ENCODE measurements at regions not wholly inside any gene's neighbourhood (a gene's known extent, or its start where the extent isn't known, plus 50 kb on each side); places are given as distances from the start of the nearest gene placed in this dataset.

DNA sequence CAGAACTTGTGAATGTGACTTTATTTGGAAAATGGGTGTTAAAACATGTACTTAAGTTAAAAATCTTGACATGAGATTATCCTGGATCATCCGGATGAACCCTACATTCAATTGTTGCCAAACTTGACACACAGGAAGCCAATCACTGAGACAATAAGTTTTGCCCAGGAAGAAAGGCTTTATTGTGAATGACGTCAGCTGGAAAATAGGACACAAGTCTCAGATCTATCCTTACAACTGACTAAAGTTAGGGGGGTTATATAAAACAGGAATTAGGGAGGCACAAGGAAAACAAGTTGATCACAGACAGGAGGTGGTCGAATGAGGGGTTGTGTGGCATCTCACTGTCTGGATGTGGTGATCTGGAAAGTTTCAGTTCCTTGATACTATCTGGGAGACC, 126.9 kb downstream of the TTC8 start:
- CTCF ChIA-PET: interaction anchor here (1.0 kb wide), 1 partner anchor 16 kb away, joined by 3 read pairs; no protein-coding TSS in a partner anchor
- no peak overlapping the region for H3K4me3 ChIP-seq (ENCODE audit: low read depth, low read length)
- POLR2A ChIA-PET: no interaction called here
- H3K27me3 ChIP-seq (ENCODE audit: control insufficient read depth, insufficient read depth, low read length): peaks cover 2% of the 10 kb centered on the region
- TF ChIP-seq, protein P1, sequence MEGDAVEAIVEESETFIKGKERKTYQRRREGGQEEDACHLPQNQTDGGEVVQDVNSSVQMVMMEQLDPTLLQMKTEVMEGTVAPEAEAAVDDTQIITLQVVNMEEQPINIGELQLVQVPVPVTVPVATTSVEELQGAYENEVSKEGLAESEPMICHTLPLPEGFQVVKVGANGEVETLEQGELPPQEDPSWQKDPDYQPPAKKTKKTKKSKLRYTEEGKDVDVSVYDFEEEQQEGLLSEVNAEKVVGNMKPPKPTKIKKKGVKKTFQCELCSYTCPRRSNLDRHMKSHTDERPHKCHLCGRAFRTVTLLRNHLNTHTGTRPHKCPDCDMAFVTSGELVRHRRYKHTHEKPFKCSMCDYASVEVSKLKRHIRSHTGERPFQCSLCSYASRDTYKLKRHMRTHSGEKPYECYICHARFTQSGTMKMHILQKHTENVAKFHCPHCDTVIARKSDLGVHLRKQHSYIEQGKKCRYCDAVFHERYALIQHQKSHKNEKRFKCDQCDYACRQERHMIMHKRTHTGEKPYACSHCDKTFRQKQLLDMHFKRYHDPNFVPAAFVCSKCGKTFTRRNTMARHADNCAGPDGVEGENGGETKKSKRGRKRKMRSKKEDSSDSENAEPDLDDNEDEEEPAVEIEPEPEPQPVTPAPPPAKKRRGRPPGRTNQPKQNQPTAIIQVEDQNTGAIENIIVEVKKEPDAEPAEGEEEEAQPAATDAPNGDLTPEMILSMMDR (IDR thresholded peaks at IDR 0.05; ENCODE audit: insufficient read depth, low read depth, low read length): no peak
- DNase-seq (ENCODE audit: low read depth): no peak
- no peaks in the 10 kb centered on the region for H3K36me3 ChIP-seq (ENCODE audit: control insufficient read depth, insufficient read depth, low read length)

DNA sequence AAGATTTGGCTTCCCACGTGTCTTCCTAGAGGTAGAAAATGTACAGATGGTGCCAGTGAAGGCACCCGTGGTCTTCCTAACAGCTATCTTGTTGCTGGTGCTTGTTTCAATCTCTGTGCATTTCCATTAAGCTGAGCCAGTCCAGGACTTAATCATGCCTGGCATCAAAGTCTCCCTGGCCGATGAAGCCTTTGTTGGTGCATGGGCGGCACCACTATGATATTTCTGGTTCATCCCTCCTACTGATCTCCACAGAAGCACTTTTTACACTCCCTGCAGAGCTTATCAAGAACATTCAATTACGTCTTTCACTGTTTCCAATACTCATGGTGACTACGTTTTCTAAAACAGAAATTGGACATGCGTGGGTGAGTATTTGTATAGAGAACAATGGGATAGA, 128.4 kb downstream of the TTC8 start:
- peaks cover 1% of the 10 kb centered on the region; the same call in 1 of the 2 replicates for H3K27me3 ChIP-seq (ENCODE audit: control insufficient read depth, insufficient read depth, low read length)
- POLR2A ChIA-PET: no interaction called here
- H3K36me3 ChIP-seq (ENCODE audit: control insufficient read depth, insufficient read depth, low read length): no peaks in the 10 kb centered on the region
- DNase-seq (ENCODE audit: low read depth): no peak
- H3K4me3 ChIP-seq (ENCODE audit: low read depth, low read length): no peak overlapping the region
- TF ChIP-seq, protein P1 (IDR thresholded peaks at IDR 0.05; ENCODE audit: insufficient read depth, low read depth, low read length): no peak
- CTCF ChIA-PET: no interaction called here

DNA sequence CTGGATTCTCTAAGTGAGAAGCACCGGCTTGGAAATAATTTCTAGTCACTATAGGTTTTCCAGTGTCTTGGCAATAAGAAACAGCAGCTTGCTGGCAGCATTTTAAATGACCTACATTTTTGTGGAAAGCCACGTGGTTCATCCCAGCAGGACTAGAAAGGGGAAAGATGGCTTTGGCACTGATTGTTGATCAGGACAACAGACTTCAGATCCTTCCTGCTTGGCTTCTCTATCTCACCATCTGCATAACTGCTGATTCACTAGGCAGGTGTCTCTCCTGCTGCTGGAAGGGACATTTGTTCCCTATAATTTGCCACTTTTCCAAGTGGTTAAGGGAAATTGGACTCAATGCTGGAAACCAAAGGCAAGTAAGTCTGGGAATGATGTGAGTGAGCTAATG, 131.0 kb downstream of the TTC8 start:
- ChIA-PET POLR2A (no interaction called here), CTCF (no interaction called here)
- no peak overlapping the region for H3K4me3 ChIP-seq (ENCODE audit: low read depth, low read length)
- TF ChIP-seq, protein P1 (IDR thresholded peaks at IDR 0.05; ENCODE audit: insufficient read depth, low read depth, low read length): no peak
- H3K36me3 ChIP-seq (ENCODE audit: control insufficient read depth, insufficient read depth, low read length): no peaks in the 10 kb centered on the region
- DNase-seq (ENCODE audit: low read depth): no peak
- H3K27me3 ChIP-seq (ENCODE audit: control insufficient read depth, insufficient read depth, low read length): no peaks in the 10 kb centered on the region

DNA sequence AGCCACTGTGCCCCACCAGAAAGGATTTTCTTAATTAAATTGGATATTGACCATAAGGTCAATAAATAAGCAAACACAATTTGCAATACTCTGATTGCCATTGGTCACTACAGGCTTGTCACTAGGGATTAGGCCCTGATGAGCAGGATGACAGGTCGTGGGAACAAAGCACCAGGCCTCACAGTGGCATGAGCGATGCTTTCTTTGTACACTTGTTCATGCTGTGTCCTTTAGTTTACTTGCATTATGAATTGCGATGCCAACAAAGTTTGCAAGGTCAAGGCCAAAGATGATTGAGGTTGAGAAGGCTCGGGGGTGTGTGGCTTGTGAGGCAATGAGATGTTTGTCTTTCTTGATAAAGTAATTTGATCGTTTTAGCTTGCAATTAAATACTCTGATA, 136.0 kb downstream of the TTC8 start:
- no peak for DNase-seq (ENCODE audit: low read depth)
- Histone ChIP-seq H3K4me3 (ENCODE audit: low read depth, low read length) (no peak overlapping the region), H3K27me3 (ENCODE audit: control insufficient read depth, insufficient read depth, low read length) (peaks cover 2% of the 10 kb centered on the region; the same call in 1 of the 2 replicates), H3K36me3 (ENCODE audit: control insufficient read depth, insufficient read depth, low read length) (no peaks in the 10 kb centered on the region)
- TF ChIP-seq, protein P1 (IDR thresholded peaks at IDR 0.05; ENCODE audit: insufficient read depth, low read depth, low read length): no peak
- ChIA-PET POLR2A (no interaction called here), CTCF (no interaction called here)

DNA sequence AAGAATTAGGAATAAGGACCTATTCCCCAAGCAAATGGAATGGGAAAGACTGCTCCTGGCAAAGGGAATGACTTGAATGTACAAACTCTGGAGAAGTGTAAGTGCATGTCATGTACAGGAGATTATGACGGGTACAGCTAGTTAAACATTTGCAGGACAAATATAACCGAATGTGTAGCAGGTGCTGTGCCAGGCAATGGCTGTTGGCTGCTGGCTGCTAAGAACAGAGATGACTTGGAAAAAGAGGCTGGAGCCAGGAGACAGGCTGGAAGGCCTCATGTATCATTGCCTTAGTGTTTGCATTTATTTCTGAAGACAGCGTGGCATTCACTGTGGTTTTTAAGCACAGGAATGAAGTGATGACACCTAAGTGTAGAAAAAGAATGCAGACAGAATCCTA, 136.8 kb downstream of the TTC8 start:
- H3K36me3 ChIP-seq (ENCODE audit: control insufficient read depth, insufficient read depth, low read length): no peaks in the 10 kb centered on the region
- ChIA-PET CTCF (interaction anchor here (0.6 kb wide), 1 partner anchor 41 kb away, joined by 4 read pairs; no protein-coding TSS in a partner anchor), POLR2A (no interaction called here)
- TF ChIP-seq, protein P1 (IDR thresholded peaks at IDR 0.05; ENCODE audit: insufficient read depth, low read depth, low read length): no peak
- DNase-seq (ENCODE audit: low read depth): no peak
- H3K27me3 ChIP-seq (ENCODE audit: control insufficient read depth, insufficient read depth, low read length): peaks cover 2% of the 10 kb centered on the region; the same call in 1 of the 2 replicates
- no peak overlapping the region for H3K4me3 ChIP-seq (ENCODE audit: low read depth, low read length)

Measured in BJ (cell line).